Activated naive CD4-positive, alpha-beta T cell (primary cell): ENCODE measurements at regions not wholly inside any gene's neighbourhood (a gene's known extent, or its start where the extent isn't known, plus 50 kb on each side); places are given as distances from the start of the nearest gene placed in this dataset.
A peak's percentile ranks its signal among the peaks of the same experiment; 100 is the strongest.

ENCODE experiments used
- DNase-seq, 4 experiments: peaks; one replicate each; lab custom pipeline; 2025; lab: John Stamatoyannopoulos, UW

DNA sequence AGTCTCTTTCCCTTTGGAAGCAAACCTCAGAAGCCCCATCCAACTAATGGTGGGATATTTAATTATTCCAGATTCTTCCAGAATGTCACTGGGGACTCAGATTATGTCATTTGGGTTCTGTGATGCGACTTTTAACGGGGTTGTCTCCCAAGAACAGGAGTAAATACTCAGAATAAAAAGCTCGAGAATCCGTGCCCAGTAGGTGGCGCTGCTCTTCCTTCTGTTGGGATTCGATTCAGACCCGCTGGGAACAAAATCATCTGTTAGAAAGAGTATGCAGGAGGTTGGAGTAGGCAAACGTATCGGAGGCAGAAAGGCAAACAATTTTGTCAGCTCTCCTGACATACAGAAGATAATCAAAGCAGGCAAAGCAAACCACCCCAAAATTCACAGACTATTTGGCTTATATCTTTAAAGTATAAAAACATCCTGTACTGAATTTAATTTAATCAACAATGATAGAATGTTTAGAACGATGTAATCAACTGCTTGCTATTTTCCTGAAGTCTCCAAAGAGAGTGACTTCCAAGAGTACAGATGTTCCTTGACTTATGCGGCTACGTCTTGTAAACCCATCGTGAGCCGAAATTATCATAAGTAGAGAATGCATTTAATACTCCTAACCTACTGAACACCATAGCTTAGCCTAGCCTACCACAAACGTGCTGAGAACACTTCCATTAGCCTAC lies 169.8 kb upstream of the RAI14 start:
- peak in 3 of 4 experiments; percentile 29 to 41 (median 31) for DNase-seq

DNA sequence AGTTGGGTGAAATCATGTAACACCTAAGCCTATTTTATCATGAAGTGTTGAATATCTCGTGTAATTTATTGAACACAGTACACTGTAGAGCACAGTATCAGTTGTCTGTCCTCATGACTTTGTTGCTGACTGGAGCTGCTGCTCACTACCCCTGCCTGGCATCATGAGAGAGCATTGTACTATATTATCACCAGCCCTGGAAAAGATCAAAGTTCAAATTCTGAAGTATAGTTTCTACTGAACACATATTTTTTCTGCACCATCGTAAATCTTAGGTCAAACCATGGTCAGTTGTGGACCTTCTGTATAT lies 169.3 kb upstream of the RAI14 start:
- DNase-seq: no peak

DNA sequence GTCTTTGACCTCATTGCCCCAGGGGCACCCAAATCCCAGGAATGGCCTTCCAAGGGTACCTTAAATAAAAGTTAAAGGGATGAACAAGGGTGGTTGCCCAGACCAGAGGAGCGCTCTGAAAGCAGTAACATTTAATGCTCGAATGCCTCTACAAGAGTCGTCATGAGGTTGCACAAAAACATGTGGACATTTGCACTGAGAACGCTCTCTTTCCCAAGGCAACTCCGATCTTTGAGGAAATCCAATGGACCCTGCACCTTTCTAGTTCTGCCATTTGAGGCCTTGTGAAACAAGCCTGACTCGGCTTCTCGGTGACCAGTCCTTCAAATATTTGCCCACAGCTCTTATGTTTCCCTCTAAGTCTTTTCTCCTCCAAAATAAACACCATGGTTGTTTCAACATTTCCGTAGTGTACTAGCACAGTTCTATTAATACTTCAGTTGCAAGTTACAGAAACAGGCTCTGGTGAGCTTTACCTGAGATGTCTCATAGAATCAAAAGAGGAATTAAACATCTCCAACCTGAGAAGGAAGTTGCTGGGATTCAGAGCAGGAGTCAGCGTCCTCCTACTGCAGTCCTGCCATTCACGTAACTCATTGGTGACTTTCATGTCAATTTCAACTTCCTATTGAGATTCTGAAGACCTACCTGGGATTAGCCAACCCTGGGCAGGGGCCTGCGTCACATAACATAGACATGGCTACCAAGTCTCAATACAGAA lies 168.8 kb upstream of the RAI14 start:
- no peak for DNase-seq

DNA sequence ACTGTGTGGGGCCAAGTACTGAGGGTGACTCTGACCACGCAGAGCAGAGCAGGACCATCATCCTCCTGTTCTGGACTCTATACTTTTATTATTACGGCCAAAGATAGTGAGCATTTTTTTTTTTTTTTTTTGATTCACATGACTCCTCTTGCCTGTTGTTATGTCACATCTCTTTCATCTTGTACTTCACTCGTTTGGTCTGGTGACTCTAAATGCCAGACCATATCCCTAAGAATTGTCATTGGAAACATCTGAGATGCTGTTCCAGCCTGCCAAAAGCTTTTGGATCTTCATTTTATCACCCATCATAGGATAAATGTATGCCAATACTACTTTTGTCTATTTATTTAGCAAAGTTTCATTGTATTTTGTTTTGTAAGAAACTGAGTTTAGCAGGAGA lies 168.2 kb upstream of the RAI14 start:
- no peak for DNase-seq

DNA sequence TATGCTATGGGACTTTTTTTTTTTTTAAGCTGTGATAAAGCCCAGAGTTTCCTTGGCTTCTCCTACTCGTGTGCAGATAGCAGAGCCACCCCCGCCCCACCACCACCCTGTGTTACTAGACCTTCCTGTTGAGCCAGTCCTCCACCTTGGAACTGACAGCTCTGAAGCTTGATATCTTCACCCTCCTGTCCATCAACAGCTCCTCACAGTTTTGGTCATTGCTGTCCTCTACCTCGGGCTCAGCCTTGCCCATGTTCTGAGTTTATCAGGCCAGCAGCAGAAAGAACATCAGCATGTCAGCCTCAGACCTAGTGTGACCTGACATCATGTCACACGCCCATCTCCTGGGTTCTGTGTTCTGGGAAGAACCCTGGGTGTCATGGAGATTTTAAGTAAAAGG lies 167.1 kb upstream of the RAI14 start:
- DNase-seq: no peak

DNA sequence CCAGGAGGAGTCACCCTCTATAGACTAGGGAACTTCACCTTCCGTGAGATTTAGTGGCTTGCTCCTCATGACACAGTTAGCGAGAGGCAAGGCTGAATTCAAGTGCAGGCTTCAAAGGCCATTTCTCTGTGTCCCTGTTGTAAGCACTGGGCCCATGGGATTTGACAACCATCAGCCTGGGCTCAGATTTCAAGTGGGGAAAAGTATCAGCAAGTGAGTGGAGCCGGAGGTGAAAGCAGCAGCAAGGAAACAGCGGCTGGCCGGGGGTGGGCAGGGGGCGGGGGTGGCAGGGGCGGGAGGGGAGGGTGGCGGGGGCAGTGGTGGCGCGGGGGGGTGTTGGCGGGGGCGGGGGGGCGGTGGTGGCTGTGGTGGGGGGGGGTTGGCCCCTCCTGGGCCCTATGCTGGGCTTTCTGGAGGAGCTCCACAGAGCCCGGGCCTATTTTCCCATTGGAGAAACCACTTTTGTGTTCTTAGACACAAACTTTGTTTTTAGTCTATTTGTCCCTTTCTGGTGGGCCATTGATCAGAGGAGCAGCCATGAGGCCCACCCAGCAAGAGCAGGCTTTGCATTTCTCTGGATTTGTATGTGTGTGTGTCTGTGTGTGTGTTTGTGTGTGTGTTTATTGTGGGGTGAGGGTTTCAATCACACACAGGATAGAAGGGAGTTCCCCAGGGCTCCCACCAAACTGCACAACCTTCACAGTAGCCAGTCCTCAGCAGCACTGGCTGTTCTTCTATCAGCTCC lies 165.4 kb upstream of the RAI14 start:
- no peak for DNase-seq

DNA sequence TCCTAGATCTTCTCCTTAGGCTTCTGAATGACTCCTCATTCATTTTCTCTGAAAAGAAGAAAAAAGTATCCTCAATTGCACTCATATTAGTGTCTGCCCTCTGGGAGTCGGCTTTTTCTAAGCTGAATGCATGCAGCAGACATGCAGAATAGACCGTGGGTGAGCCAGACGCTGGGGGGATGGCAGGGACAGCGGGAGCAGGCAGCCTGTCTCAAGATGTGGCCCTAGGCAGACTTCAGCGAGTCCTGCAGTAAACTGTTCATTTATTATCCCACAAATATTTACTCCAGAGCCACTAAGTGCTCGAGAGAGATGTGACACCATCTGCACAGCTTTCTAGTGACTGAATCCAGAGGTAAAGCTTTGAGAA lies 164.9 kb upstream of the RAI14 start:
- DNase-seq: no peak

DNA sequence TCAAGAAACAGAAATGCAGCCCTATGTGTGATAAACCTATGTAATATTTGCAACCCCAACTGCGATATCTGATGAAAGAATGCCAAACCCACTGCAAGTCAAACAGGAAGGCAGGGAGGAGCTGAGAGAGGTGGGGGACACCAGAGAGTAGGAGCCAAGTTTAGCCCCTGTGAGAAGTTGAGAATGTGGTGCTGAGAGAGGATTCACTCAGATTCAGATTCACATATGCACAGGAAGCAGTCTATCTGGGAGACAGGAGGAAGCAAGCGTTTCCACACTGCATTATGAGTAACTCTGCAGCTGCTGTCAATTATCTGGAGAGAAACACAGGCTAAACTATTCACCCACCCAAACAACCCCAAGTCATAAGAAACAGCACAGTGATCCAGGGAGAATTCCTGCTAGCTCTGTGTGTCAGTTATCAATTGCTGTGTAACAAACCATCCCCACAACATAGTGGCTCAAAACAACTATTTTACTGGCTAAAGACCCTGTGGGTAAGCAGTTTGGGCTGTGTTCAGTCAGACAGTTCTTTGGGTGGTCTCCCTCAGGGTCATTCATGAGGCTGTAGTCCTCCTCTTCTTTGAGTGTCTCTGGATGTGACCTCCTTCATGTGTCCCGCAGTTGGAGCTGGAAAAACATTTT lies 161.9 kb upstream of the RAI14 start:
- no peak for DNase-seq

DNA sequence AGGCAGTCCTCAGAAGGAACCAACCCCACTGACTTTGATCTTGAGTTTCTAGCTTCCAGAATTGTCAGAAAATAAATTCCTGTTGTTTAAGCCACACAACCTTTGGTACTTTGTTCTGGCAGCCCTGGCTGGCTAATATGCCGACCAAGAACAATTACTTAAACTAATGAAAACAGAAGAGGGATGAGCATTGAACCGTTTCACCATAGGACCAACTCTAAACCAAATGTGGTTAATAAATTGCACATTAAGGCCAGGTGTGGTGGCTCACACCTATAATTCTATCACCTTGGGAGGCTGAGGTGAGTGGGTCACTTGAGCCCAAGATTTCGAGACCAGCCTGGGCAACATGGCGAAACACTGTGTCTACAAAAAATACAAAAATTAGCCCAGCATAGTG lies 160.9 kb upstream of the RAI14 start:
- DNase-seq: no peak

DNA sequence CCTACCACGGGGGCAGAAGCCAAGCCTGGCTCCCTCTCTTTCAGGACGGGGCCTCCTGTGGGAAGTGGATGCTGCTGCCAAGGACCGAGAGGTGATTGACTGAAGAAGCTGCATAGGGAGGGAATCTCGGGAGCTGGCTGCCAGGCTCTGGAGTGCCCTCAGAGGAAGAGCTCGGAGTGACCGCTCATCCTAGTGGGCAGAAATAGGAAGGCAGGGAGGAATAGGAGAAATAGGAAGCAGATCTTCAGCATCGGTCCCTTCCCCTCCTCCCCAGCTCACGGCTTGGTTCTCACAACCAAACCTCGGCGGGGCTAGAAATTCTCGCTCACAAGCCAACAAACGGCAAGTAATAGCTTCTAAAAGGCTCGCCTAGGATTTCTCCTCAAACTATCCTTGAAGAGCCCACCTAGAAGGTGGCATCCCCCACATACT lies 159.9 kb upstream of the RAI14 start:
- no peak for DNase-seq

DNA sequence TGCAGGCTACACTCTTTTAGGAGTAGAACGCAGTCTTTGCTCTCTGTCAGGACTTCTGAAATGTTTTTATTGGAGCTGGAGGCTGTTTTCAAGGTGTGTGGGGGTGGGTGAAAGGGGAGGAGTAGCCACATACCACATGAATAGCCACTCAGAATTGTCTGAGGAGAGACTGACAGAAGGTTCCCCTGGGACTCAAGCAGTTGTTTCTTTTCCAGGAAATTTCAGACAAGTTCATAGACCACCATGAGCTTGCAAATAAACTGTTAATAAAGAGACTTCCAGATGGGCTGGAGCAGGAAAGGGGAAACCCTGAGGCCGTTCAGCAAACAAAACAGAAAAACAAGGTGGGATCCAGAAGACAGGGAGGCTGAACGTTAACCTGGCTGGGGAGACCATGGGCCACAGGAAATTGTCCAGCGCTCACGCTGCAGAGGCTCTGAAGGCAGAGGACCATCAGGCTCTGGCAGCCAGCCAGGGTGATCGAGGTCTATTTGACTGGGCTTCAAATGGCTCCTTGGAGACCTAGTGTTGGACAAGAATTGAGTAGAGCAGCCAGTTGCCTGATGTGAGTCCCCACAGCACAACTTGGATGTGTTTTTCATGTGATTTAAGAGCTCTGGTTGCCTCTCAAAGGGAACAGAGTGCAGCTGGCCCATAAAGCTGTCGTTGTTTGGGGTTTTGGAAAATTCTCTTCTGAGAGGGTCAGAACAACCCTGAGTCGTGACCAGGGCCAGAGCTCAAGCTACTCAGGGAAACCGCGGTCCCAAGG lies 159.2 kb upstream of the RAI14 start:
- no peak for DNase-seq

DNA sequence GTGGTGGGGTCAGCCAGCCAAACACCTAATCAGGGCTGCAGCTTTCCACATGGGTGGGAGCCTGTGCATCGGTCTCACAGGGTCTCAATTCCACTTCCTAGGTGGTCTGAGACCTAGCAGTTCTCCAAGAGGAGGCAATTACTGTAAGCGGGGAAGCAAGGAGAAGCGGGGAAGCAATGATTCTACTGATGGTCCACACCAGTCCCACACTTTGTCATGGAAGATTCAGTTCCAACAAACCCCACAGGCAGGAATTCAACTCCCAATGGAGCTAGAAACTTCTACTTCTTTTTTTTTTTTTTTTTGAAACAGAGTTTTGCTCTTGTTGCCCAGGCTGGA lies 158.7 kb upstream of the RAI14 start:
- no peak for DNase-seq

DNA sequence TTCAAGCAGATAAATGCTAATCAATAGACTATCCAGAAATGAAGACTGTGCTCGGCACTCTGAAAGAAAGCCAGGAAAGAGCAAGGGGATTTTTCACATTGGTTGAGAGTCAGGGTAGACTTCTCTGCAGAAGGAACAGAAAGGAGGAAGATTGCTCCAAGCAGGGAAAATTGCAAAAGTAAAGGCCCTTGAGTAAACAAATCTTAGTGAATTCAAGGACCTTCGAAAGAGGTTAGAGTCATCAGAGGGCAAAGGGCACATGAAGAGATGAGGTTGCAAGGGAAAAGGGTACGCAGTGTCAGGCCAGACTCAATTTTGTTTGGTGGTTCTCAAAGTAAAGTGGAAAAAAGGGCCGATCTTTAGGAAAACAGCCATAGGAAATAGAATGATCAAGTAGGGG lies 157.6 kb upstream of the RAI14 start:
- DNase-seq: no peak

DNA sequence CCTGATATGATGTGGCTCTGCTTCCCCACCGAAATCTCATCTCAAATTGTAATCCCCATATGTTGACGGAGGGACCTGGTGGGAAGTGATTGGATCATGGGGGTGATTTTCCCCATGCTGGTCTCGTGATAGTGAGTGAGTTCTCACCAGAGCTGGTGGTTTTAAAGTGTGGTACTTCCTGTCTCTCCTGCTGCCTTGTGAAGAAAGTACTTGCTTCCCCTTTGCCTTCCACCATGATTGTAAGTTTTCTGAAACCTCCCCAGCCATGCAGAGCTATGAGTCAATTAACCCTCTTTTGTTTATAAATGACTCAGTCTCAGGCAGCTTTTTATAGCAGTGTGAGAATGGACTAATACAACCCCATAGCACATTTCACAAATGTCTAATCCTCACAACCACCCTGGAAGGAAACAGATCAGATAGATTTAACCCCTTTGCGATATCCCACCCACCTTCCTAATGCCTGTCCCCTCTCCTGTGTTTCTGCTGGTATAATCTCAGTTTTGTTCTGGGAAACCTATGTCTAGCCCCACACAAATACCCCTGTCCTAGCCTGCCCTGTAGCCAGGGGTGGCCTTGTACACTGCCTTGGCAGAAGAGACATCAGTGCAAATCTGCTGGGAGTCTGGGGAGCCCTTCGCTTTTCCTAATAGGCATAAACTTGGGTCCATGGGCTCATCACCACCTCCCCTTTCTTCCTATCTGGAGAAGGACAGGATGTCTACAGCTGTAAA lies 157.0 kb upstream of the RAI14 start:
- no peak for DNase-seq

DNA sequence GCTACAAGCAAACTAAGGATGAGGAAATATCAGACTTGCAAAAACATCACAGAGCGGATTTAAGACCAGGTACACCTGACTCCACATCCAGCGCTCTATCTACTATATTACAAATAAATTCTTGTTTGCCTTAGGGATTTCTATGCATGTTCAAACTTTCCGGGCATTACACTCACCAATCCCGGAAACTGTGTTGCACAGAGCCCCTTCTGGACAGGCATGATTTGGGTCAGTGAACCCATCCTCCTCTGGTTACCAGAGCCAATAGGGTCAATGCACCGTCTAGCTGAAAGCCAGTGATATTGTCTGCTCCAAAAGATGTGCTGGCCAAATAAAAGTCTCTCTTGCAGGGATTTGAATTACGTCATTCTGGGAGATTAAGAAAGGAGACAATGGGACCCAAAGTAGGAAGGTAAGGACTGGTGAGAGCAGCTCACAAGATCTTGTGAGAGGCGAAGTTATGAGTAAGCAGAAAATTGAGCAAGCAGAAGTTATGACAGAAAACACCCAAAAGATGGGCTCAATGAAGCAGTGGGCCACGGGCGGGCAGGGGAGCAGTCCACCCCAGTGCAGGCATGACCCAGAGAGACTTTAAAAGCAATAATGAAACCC lies 155.8 kb upstream of the RAI14 start:
- no peak for DNase-seq

DNA sequence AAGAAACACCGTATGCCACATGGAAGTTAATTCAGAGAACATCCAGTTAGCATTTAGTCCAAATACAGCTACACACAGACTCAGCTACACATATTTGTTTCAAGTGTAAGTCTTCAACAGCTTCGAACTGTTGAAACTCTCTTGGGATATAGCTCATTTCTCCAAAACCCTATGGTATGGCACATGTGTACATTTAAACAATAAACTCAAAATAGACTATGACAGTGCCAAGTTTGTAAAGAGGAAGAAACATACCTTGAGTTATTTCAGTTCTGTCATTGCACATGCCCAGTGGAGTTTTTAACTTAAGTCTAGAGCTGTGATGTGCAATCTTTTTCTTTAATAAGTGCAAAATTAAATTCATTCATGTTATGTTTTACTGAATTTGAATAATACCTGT lies 155.1 kb upstream of the RAI14 start:
- DNase-seq: no peak

DNA sequence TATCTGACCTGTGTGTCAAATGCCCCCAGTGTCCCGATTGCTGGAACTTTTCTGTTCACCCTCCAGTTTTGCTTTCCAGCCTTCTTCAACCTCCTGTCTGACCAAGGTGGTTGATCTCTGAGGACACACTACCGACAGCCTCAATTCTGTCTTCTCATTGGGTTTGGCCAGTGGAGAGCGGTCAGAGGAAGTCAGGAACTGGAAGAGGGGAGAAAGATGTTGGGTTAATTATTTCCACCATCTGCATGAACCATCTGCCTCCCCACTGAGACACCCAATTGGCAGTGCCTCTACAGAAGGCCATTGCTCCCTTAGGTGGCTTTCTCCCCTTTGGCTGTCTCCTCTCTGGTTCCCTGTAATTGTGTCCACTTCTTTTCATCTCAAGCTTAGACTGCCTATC lies 154.3 kb upstream of the RAI14 start:
- DNase-seq: no peak

DNA sequence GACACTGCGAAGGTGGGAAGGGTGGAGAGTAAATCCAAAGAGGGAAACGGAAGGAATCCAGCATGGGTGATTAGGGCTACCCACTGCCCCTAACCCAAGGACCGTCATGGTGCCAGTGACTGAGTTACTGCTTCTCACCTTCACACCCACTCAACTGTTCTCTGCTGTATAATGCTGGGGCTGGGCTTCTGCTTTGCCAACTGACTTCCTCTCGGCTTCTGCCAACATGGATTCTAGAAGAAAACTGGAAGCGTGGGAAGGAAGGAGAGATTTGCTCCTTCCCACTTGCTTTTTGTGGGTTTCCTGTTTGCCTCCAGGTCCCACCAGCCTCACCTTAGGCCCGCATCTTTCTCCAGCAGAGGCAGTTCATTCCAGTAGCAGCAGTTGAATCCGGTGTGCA lies 153.5 kb upstream of the RAI14 start:
- DNase-seq: no peak

DNA sequence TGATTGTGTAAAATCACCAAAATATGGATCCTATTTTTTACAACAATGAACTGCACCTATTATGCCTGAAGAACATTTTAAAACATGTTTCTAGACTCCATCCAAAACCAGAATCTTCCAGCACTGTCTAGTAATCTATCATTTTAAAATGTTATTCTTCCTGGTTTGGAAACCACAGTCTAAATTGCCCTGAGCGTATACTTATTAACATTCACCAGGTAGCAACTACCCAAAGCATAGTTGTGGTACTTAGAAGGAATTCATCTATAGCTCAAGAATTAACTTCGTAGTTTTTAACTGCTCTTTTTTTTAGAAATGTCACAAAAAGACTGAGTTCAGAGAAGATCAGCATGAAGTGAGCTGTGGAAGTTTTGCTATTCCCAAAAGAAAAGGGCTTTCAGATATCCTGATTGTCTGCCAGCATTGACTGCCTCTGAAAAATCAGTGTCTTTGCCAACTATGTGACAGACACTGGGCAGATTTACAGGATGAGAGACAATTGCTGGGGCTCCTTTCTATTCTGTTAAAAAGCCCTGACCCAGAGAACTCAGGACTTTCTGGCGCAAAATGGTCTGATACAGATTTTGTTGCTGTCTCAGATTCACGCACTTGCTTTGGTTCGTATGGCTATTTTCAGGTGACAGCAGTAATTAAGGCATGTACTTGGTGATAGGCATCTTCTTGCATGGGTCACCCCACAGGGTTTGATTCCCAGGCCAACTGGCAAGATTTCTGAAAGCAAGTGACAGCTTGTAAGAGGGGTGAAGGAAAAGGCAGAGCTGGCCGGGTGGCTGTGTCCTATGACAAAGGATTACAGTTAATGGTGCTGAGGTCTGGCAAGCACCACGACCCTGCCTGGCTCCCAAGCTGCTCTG lies 152.5 kb upstream of the RAI14 start:
- no peak for DNase-seq

DNA sequence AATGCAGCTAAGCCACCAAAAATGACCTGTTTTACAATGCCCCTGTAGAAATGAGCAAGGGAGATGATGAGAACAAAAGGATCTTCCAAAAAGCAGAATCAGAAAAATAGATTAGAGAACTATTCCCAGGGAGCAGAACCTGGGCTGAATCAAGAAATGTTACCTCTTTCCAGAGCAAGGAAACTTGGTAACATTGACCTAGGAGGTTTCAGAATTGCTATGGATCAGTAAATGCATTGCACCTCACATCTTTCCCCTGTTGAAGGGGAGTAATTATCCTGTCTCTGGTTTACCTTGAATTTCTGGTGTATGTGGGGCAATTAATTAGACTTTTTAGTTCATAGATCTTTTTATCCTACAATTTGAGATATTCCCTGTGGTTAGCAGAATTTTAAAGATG lies 151.2 kb upstream of the RAI14 start:
- DNase-seq: no peak
